Adrenal gland (tissue), 5 donors: ENCODE measurements at regions not wholly inside any gene's neighbourhood (a gene's known extent, or its start where the extent isn't known, plus 50 kb on each side); places are given as distances from the start of the nearest gene placed in this dataset.

ENCODE experiments used
- POLR2A ChIP-seq, 2 donors: fragments of 450-650 bp; IDR thresholded peaks; one replicate each; pipeline ENCODE4 v1.6.1; 2017; ENCODE audit warnings: antibody characterized with exemption in 2 of 2, mild to moderate bottlenecking in 2 of 2, moderate library complexity in 1 of 2
- TF ChIP-seq, protein P1 (sequence below), 6 experiments: fragments of 450-650 bp in 4 of 6; fragments of 200-600 bp in 2 of 6; sonication (generic) in 1 of 6; IDR thresholded peaks; 1 replicate in 5 of 6; 2 replicates in 1 of 6; pipeline versions ENCODE4 v1.5.1 to v1.8.0; 2016 to 2021; ENCODE audit warnings: antibody characterized with exemption in 6 of 6, mild to moderate bottlenecking in 2 of 6, moderate library complexity in 1 of 6
- donor health status: DM: no; HTN: no; CAD: no.

DNA sequence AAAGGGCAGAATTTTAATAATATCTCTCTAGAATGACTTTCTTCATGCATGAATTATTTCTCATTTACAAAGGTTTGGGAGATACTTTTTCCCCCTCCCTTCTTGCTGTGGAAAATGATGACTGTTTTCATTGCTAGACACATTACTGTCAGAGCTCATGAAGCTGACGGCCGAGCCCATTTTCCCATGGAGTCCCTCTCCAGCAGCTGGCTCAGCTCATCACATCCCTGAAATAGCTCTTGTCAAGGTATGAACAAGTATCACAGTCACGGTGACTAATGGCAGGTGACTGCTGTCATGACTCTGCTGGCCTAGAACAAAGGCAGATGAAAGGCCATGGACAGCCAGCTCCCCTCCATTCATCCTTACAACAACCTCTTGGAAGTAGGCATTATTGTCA lies 208.1 kb downstream of the ABCC12 start:
- TF ChIP-seq, protein P1, sequence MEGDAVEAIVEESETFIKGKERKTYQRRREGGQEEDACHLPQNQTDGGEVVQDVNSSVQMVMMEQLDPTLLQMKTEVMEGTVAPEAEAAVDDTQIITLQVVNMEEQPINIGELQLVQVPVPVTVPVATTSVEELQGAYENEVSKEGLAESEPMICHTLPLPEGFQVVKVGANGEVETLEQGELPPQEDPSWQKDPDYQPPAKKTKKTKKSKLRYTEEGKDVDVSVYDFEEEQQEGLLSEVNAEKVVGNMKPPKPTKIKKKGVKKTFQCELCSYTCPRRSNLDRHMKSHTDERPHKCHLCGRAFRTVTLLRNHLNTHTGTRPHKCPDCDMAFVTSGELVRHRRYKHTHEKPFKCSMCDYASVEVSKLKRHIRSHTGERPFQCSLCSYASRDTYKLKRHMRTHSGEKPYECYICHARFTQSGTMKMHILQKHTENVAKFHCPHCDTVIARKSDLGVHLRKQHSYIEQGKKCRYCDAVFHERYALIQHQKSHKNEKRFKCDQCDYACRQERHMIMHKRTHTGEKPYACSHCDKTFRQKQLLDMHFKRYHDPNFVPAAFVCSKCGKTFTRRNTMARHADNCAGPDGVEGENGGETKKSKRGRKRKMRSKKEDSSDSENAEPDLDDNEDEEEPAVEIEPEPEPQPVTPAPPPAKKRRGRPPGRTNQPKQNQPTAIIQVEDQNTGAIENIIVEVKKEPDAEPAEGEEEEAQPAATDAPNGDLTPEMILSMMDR (IDR thresholded peaks at IDR 0.05): no peak
- no peak for TF ChIP-seq POLR2A (IDR thresholded peaks at IDR 0.05)
